ENCODE measurements at regions not wholly inside any gene's neighbourhood (a gene's known extent, or its start where the extent isn't known, plus 50 kb on each side); places are given as distances from the start of the nearest gene placed in this dataset.

DNA sequence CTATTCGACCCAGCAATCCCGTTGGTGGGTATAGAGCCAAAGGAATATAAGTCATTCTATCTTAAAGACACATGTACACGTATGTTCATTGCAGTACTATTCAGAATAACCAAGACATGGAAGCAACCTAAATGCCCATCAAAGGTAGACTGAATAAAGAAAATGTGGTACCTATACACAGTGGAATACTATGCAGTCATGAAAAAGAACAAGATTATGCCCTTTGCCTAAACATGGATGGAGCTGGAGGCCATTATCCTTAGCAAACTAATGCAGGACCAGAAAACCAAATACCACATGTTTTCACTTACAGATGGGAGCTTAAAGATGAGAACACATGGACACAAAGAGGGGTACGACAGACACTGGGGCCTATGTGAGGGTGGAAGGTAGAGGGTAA, 845.3 kb downstream of the TYW1 start:
- TF ChIP-seq FOXP2 (optimal IDR thresholded peaks at IDR 0.05; ENCODE audit: borderline replicate concordance, extremely low read depth, extremely low read length, insufficient read depth) (no peak), SIN3A (IDR thresholded peaks at IDR 0.05; ENCODE audit: borderline replicate concordance, insufficient read depth, low read length) (no peak), TAF1 (IDR thresholded peaks at IDR 0.05; ENCODE audit: borderline replicate concordance, insufficient read depth, low read length) (no peak), POLR2AphosphoS5 (IDR thresholded peaks at IDR 0.05; ENCODE audit: low read depth, low read length) (no peak)
- TF ChIP-seq, protein P1, sequence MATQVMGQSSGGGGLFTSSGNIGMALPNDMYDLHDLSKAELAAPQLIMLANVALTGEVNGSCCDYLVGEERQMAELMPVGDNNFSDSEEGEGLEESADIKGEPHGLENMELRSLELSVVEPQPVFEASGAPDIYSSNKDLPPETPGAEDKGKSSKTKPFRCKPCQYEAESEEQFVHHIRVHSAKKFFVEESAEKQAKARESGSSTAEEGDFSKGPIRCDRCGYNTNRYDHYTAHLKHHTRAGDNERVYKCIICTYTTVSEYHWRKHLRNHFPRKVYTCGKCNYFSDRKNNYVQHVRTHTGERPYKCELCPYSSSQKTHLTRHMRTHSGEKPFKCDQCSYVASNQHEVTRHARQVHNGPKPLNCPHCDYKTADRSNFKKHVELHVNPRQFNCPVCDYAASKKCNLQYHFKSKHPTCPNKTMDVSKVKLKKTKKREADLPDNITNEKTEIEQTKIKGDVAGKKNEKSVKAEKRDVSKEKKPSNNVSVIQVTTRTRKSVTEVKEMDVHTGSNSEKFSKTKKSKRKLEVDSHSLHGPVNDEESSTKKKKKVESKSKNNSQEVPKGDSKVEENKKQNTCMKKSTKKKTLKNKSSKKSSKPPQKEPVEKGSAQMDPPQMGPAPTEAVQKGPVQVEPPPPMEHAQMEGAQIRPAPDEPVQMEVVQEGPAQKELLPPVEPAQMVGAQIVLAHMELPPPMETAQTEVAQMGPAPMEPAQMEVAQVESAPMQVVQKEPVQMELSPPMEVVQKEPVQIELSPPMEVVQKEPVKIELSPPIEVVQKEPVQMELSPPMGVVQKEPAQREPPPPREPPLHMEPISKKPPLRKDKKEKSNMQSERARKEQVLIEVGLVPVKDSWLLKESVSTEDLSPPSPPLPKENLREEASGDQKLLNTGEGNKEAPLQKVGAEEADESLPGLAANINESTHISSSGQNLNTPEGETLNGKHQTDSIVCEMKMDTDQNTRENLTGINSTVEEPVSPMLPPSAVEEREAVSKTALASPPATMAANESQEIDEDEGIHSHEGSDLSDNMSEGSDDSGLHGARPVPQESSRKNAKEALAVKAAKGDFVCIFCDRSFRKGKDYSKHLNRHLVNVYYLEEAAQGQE (IDR thresholded peaks at IDR 0.05; ENCODE audit: insufficient read depth in 1 of 2, low read depth in 2 of 2, low read length in 2 of 2), result no peak

- TF ChIP-seq TAF1 (IDR thresholded peaks at IDR 0.05; ENCODE audit: borderline replicate concordance, insufficient read depth, low read length) (no peak), SIN3A (IDR thresholded peaks at IDR 0.05; ENCODE audit: borderline replicate concordance, insufficient read depth, low read length) (no peak), POLR2AphosphoS5 (IDR thresholded peaks at IDR 0.05; ENCODE audit: low read depth, low read length) (no peak), FOXP2 (optimal IDR thresholded peaks at IDR 0.05; ENCODE audit: borderline replicate concordance, extremely low read depth, extremely low read length, insufficient read depth) (no peak)
- TF ChIP-seq, protein P1 (IDR thresholded peaks at IDR 0.05; ENCODE audit: insufficient read depth in 1 of 2, low read depth in 2 of 2, low read length in 2 of 2), result no peak
These were observed 845.9 kb downstream of the TYW1 start for GRCh38 chr7:67842571-67842970.

- TF ChIP-seq TAF1 (IDR thresholded peaks at IDR 0.05; ENCODE audit: borderline replicate concordance, insufficient read depth, low read length) (no peak), FOXP2 (optimal IDR thresholded peaks at IDR 0.05; ENCODE audit: borderline replicate concordance, extremely low read depth, extremely low read length, insufficient read depth) (no peak), POLR2AphosphoS5 (IDR thresholded peaks at IDR 0.05; ENCODE audit: low read depth, low read length) (no peak), SIN3A (IDR thresholded peaks at IDR 0.05; ENCODE audit: borderline replicate concordance, insufficient read depth, low read length) (no peak)
- TF ChIP-seq, protein P1 (IDR thresholded peaks at IDR 0.05; ENCODE audit: insufficient read depth in 1 of 2, low read depth in 2 of 2, low read length in 2 of 2), result no peak
These were observed 846.5 kb downstream of the TYW1 start for GRCh38 chr7:67843001-67843565.

DNA sequence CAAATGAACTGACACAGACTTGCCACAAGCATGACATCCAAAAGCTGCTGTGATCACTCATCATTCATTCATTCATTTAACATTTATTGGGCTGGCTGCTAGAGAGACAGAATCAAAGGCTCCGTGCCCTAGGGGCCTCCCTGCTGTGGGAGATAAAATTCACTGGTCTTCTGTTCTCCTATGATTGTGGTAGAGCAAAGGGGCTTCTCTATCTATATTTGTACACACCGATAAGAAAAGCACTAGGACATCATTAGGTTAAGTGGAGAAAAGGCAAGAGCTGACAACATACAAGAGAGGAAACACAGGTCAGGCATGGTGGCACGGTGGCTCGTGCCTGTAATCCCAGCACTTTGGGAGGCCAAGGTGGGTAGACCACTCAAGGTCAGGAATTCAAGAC, 847.0 kb downstream of the TYW1 start:
- TF ChIP-seq FOXP2 (optimal IDR thresholded peaks at IDR 0.05; ENCODE audit: borderline replicate concordance, extremely low read depth, extremely low read length, insufficient read depth) (no peak), TAF1 (IDR thresholded peaks at IDR 0.05; ENCODE audit: borderline replicate concordance, insufficient read depth, low read length) (no peak)
- TF ChIP-seq, protein P1 (IDR thresholded peaks at IDR 0.05; ENCODE audit: insufficient read depth in 1 of 2, low read depth in 2 of 2, low read length in 2 of 2), result no peak

Data from PFSK-1 (cell line).